Cardiac muscle cell (in vitro differentiated cells and primary cell): ENCODE measurements at regions not wholly inside any gene's neighbourhood (a gene's known extent, or its start where the extent isn't known, plus 50 kb on each side); places are given as distances from the start of the nearest gene placed in this dataset.

Experiments
- DNase-seq, 2 donors: peaks; one replicate each; pipeline versions ENCODE4 v3.0.0 to v3.0.0-alpha.2; 2010 to 2017; ENCODE audit warnings: low read depth in 1 of 2, low spot score in 1 of 2
- H3K27ac ChIP-seq: fragments of 200-600 bp; sonication (generic); 2 replicates; pipeline ENCODE4 v1.5.1; 2016
- H3K27me3 ChIP-seq: fragments of 200-600 bp; sonication (generic); 2 replicates; pipeline ENCODE4 v1.6.0; 2016; ENCODE audit warnings: control low read depth
- H3K36me3 ChIP-seq: fragments of 200-600 bp; sonication (generic); 2 replicates; pipeline ENCODE4 v1.5.1; 2016; ENCODE audit warnings: control low read depth
- H3K4me1 ChIP-seq: fragments of 200-600 bp; sonication (generic); 2 replicates; pipeline ENCODE4 v1.8.1; 2017; ENCODE audit warnings: low read depth, mild to moderate bottlenecking, mixed run types
- H3K4me3 ChIP-seq: fragments of 200-600 bp; sonication (generic); 2 replicates; pipeline ENCODE4 v1.5.1; 2016; ENCODE audit warnings: mild to moderate bottlenecking
- H3K9me3 ChIP-seq: fragments of 200-600 bp; sonication (generic); 2 replicates; pipeline ENCODE4 v1.5.1; 2017; ENCODE audit warnings: low read depth, mild to moderate bottlenecking, control low read depth
- TF ChIP-seq, protein P1 (sequence below): IDR thresholded peaks from 2 replicates; pipeline ENCODE4 v1.5.1; 2012; ENCODE audit warnings: low read depth, mild to moderate bottlenecking, low read length

- DNase-seq: no peak
- no peaks in the 10 kb centered on the region for H3K36me3 ChIP-seq
- H3K9me3 ChIP-seq: no peaks in the 10 kb centered on the region
- H3K27me3 ChIP-seq: no peaks in the 10 kb centered on the region
- no peak overlapping the region for H3K4me3 ChIP-seq
- no peaks in the 10 kb centered on the region for H3K4me1 ChIP-seq
- TF ChIP-seq, protein P1, sequence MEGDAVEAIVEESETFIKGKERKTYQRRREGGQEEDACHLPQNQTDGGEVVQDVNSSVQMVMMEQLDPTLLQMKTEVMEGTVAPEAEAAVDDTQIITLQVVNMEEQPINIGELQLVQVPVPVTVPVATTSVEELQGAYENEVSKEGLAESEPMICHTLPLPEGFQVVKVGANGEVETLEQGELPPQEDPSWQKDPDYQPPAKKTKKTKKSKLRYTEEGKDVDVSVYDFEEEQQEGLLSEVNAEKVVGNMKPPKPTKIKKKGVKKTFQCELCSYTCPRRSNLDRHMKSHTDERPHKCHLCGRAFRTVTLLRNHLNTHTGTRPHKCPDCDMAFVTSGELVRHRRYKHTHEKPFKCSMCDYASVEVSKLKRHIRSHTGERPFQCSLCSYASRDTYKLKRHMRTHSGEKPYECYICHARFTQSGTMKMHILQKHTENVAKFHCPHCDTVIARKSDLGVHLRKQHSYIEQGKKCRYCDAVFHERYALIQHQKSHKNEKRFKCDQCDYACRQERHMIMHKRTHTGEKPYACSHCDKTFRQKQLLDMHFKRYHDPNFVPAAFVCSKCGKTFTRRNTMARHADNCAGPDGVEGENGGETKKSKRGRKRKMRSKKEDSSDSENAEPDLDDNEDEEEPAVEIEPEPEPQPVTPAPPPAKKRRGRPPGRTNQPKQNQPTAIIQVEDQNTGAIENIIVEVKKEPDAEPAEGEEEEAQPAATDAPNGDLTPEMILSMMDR: no peak
- H3K27ac ChIP-seq: no peak overlapping the region
Observed at GRCh38 chr2:62362561-62362960, 143.4 kb downstream of the TMEM17 start.

DNA sequence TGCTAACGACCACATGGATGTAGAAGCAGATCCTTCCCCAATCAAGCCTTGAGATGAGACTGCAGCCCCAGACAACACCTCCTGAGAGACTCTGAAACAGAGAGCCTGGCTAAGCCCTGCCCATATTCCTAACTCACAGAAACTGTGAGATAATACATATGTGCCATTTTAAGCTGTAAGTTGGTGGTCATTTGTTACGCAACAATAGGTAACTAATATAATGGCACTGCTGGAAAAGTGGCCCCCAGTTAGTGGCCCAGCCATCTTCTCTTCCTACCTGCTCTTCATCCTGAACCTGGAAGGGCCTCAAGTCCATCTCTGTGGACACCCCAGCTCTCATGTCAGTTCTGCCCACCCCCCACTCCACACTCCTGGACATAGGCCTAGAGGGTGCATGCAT, 144.0 kb downstream of the TMEM17 start:
- TF ChIP-seq, protein P1: no peak
- H3K27me3 ChIP-seq: no peaks in the 10 kb centered on the region
- no peak overlapping the region for H3K4me3 ChIP-seq
- no peak for DNase-seq
- no peaks in the 10 kb centered on the region for H3K4me1 ChIP-seq
- H3K27ac ChIP-seq: no peak overlapping the region
- H3K9me3 ChIP-seq: no peaks in the 10 kb centered on the region
- H3K36me3 ChIP-seq: no peaks in the 10 kb centered on the region

DNA sequence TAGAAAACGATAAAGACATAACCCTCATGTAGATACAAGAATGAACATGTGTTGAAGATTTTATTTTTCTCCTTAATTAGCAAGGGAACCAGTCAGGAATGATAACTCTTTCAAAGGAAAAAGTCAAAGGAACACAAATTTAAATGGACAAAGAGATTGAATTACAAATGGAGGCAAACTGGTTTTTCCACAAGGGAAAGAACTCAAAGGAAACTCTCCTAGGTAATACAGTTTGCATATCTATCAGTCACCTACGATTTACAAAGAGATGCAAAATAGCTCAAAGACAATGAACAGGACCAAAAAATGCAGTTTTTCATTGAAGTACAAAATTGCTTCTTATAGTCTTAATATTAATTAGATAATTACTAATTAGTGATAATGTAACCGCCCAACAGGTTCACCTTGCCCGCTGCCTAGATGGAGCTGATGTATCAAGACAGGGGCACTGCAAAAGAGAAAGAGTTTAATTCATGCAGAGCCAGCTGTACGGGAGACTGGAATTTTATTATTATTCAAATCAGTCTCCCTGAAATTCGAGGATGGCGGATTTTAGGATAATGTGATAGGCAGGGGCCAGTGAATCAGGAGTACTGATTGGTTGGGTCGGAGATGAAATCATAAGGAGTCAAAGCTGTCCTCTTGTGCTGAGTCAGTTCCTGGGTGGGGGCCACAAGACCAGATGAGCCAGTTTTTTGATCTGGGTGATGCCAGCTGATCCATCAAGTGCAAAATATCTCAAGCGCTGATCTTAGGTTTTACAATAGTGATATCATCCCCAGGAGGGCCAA, 151.0 kb downstream of the TMEM17 start:
- Histone ChIP-seq H3K36me3 (no peaks in the 10 kb centered on the region), H3K9me3 (no peaks in the 10 kb centered on the region), H3K27me3 (no peaks in the 10 kb centered on the region), H3K27ac (no peak overlapping the region), H3K4me1 (no peaks in the 10 kb centered on the region), H3K4me3 (no peak overlapping the region)
- DNase-seq: no peak
- TF ChIP-seq, protein P1: no peak

DNA sequence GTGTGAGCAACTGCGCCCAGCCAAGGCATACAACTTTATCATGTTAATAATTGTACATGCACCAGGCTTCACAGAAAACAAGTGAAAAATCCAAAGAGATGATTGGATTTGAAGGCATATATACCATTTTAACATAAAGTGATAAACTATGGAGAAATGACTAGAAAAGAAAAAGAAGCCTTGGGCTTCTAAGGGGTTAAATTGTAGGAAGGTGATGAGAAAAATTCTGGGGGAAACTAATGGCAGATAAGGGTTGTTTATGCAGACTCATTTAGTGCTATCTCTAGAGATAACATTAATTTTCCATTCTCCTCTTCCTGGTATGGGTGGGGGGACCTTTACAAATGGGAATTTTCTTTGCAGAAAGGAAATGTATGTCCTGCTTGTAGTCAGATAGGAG, 154.0 kb downstream of the TMEM17 start:
- no peaks in the 10 kb centered on the region for H3K27me3 ChIP-seq
- no peaks in the 10 kb centered on the region for H3K9me3 ChIP-seq
- no peaks in the 10 kb centered on the region for H3K4me1 ChIP-seq
- TF ChIP-seq, protein P1: no peak
- H3K4me3 ChIP-seq: no peak overlapping the region
- no peaks in the 10 kb centered on the region for H3K36me3 ChIP-seq
- H3K27ac ChIP-seq: no peak overlapping the region
- no peak for DNase-seq

- Histone ChIP-seq H3K27ac (no peak overlapping the region), H3K27me3 (no peaks in the 10 kb centered on the region), H3K4me3 (no peak overlapping the region), H3K36me3 (no peaks in the 10 kb centered on the region), H3K4me1 (no peaks in the 10 kb centered on the region), H3K9me3 (no peaks in the 10 kb centered on the region)
- DNase-seq: no peak
- TF ChIP-seq, protein P1: no peak
Observed at GRCh38 chr2:62349788-62350187, 153.9 kb downstream of the B3GNT2 start.
